Endothelial cell of hepatic sinusoid (primary cell): ENCODE measurements at regions not wholly inside any gene's neighbourhood (a gene's known extent, or its start where the extent isn't known, plus 50 kb on each side); places are given as distances from the start of the nearest gene placed in this dataset.
"Not testable (repeated sequence)": the region's sequence is repeated elsewhere in the genome, so short reads cannot be mapped to it uniquely, and the experiment has no call there.

ENCODE experiments used
- in situ Hi-C: cut with HindIII; loops from 2 replicates; pipeline ENCODE4 v1.10.0; 2017; ENCODE audit warnings: low sequenced_read_pairs

DNA sequence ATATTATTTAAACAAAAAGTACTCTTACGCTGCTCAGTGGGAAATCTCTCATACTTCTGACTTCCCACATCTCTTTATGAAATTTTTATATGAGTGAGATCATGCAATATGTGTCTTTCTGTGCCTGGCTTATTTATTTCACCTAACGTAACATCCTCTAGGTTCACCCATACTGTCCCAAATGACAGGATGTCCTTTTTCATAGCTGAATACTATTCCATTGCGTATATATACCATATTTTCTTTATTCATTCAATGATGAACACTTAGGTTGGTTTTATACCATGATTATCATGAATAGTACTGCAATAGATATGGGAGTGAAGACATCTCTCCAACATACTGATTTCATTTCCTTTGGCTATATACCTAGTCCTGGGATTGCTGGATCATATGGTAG, 57.8 kb upstream of the TPP2 start:
- in situ Hi-C loops = no loop called here

DNA sequence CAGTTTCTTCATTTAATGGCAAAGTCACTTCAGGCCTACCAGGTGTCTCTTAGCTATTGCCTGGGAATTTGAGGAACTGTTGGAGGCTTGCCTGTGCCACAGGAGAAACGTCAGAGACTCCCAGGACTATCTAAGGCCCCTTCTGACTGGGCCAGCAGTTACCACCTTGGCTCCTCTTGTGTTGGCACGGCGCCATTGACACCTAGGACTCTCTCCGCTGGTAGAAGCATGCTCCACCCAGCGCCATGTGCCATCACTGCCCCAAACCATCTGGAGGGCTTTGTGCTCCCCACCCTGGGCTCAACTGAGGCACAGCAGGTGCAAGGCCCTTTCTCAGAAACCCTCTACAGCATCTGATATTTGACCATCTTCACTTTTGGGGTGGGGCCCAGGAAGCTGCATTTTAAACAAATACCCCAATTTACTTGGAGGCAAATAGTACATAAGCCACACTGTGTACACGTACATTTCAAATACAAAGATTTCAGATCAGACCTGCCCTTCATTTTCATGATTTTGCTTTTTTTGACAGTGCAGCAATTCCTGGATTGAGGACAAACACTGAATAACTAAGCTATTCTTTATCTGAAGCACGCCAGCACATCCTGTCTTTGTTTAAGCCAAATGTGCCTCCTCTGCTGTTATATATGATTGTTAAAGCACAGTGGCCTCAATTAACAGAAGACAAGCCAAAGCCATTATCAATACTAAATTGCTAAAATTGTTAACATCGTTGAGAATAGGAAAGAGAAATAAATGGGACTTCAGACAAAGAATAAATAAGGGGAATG, 59.9 kb upstream of the TPP2 start:
- in situ Hi-C loops = no loop called here

DNA sequence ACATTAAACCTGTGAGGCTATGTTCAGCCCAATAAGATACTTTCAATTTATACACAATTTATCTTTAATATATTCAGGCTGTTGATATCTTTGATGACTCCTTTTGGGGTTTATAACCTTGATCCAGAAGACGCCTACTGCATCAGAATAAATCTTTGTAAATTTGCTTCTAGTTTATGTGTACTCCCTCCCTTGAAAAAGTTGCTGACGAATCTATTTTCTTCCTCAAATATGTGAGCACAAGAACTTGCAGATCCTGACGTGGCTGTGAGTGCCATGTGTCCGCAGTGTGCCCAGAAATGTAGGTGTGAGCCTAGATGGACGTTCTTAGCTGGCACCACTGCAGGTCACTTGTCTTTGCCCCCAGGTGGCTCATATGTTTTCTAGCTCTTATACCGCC, 60.6 kb upstream of the TPP2 start:
- in situ Hi-C loops = no loop called here

GRCh38 chr13:102530751-102531150, 66.0 kb upstream of the TPP2 start:
- in situ Hi-C loops = no loop called here

DNA sequence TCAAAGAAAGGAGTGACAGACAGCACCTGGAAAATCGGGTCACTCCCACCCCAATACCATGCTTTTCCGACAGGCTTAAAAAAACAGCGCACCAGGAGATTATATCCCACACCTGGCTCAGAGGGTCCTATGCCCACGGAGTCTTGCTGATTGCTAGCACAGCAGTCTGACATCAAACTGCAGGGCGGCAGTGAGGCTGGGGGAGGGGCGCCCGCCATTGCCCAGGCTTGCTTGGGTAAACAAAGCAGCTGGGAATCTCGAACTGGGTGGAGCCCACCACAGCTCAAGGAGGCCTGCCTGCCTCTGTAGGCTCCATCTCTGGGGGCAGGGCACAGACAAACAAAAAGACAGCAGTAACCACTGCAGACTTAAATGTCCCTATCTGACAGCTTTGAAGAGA, 74.5 kb upstream of the TPP2 start:
- in situ Hi-C loops = not testable (repeated sequence)

GRCh38 chr13:102517959-102518358, 78.8 kb upstream of the TPP2 start:
- in situ Hi-C loops = no loop called here

- in situ Hi-C loops = no loop called here
Observed at GRCh38 chr13:102510072-102510471, 86.7 kb upstream of the TPP2 start.

DNA sequence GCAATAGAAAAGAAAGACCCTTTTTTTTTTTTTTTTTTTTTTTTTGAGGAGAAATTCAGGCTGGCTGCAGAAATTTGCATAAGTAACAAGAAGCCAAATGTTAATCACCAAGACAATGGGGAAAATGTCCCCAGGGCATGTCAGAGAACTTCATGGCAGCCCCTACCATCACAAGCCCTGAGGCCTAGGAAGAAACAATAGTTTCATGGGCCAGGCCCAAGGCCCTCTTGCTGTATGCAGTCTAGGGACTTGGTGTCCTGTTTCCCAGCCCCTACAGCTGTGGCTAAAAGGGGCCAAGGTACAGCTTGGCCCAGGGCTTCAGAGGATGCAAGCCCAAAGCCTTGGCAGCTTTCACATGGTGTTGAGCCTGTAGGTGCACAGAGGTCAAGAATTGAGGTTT, 88.4 kb upstream of the TPP2 start:
- in situ Hi-C loops = no loop called here

GRCh38 chr13:102504002-102504401, 92.8 kb upstream of the TPP2 start:
- in situ Hi-C loops = loop anchor here (5.0 kb wide), 1 partner anchor 87 kb away; no protein-coding TSS in a partner anchor

DNA sequence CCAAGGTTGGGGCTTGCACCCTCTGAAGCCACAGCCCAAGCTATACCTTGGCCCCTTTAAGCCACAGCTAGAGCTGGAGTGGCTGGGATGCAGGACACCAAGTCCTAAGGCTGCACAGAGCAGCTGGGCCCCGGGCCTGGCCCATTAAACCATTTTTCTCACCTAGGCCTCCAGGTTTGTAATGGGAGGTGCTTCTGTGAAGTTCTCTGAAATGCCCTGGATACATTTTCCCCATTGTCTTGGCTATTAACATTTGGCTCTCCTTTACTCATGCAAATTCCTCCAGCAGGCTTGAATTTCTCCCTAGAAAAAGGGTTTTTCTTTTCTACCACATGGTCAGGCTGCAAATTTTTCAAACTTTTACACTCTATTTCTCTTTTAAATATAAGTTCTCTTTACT, 93.8 kb upstream of the FGF14 start:
- in situ Hi-C loops = no loop called here

DNA sequence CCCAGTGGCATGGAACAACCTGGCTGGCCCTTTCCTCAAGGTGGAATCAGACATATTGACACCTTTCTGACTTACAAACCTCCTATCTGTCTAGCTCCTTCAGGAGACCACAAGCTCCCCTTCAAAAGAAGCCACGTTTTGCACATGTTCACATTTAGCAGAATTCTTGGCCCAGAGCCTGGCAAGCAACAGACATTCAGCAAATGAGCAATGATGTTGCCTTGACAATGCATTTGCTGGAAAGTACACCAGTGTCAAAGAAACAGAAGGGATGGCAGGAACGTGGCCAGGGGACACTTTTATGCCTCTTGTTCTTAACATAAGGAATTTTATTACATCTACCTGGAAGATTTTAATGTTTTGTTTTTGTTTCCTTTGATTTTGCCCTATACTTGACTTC, 85.5 kb upstream of the FGF14 start:
- in situ Hi-C loops = no loop called here

DNA sequence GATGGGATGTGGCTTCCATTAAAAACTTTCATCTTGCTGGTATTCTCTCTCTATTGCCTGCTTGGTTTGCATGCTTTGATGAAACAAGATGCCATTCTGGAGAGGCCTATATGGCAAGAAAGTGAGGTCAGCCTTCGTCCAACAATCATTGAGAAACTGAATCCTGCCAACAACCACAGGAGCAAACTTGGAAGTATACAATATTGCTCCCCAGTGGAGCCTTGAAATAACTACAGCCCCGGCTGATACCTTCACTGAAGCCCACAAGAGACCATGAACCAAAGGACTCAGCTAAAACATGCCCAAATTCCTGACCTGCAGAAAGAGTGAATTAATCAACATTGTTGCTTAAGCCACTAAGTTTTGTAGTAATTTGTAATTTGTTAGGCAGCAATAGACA, 82.5 kb upstream of the FGF14 start:
- in situ Hi-C loops = no loop called here

- in situ Hi-C loops = no loop called here
Observed at GRCh38 chr13:102472650-102473049, 70.8 kb upstream of the FGF14 start.

DNA sequence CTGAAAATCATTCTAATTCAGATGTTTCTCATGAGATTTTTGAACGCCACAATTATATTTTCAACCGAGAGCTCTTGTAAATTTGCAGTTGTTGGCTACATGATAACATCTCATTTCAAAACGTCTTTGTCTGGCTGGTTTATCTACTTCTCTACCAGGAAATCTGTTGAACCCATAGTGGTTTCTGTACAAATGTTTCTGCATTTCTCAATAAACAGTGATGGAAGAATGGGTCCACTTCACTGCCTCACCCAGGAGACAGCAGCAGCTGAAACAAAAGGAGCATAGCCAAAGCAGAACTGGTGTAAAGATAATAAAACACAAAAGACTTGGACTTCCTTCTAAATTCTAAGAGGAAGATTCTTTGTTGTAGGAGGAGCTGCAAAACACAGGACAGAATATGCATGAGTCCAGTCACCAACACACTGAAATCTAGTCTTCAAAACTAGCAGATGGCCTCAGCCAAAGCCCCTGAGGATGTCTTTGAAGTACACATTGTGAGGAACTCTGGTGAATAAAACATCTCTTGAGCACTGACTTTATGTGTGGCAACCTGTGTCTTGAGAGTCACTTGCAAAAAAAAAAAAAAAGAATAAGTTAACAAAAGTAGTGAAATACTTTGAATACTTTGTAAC, 68.6 kb upstream of the FGF14 start:
- in situ Hi-C loops = no loop called here

GRCh38 chr13:102466610-102467190, 64.9 kb upstream of the FGF14 start:
- in situ Hi-C loops = loop anchor here (5.0 kb wide), 1 partner anchor 89 kb away; no protein-coding TSS in a partner anchor

- in situ Hi-C loops = no loop called here
Observed at GRCh38 chr13:102462570-102462969, 60.7 kb upstream of the FGF14 start.

GRCh38 chr13:102461302-102461701, 59.5 kb upstream of the FGF14 start:
- in situ Hi-C loops = no loop called here

- in situ Hi-C loops = no loop called here
Observed at GRCh38 chr13:102460806-102461205, 59.0 kb upstream of the FGF14 start.

- in situ Hi-C loops = no loop called here
Observed at GRCh38 chr13:102452836-102453235, 51.0 kb upstream of the FGF14 start.
